WTC11 (cell line): ENCODE measurements at regions not wholly inside any gene's neighbourhood (a gene's known extent, or its start where the extent isn't known, plus 50 kb on each side); places are given as distances from the start of the nearest gene placed in this dataset.

Experiments used
- ATAC-seq: fragments of 200-7000 bp; cut with Tn5 transposase; 2 replicates; pipeline ENCODE4 v1.10.0; 2021; ENCODE audit warnings: mild to moderate bottlenecking, moderate library complexity
- CTCF ChIA-PET: fragments of 300-600 bp; sonication (Branson Sonifier 250); formaldehyde crosslinking; loops from one replicate; lab custom pipeline; 2021; ENCODE audit warnings: antibody characterized with exemption; lab: Charles Lee
- POLR2A ChIA-PET: fragments of 350-600 bp; sonication (Branson Sonifier 250); formaldehyde crosslinking; loops from one replicate; lab custom pipeline; 2021; ENCODE audit warnings: antibody characterized with exemption; lab: Charles Lee
- DNase-seq: peaks from one replicate; pipeline ENCODE4 v3.0.0; 2021; ENCODE audit warnings: low spot score
- H3K27ac Mint-ChIP-seq: 2 replicates; pipeline ENCODE4 v1.8.0; 2021; ENCODE audit warnings: mixed read lengths
- H3K27me3 Mint-ChIP-seq: 2 replicates; pipeline ENCODE4 v1.8.0; 2021; ENCODE audit warnings: low read depth, mild to moderate bottlenecking, moderate library complexity, mixed read lengths
- H3K36me3 Mint-ChIP-seq: 2 replicates; pipeline ENCODE4 v1.8.0; 2021; ENCODE audit warnings: mixed read lengths
- H3K4me1 Mint-ChIP-seq: 2 replicates; pipeline ENCODE4 v1.8.0; 2022; ENCODE audit warnings: mixed read lengths
- H3K4me3 Mint-ChIP-seq: 2 replicates; pipeline ENCODE4 v1.8.0; 2021; ENCODE audit warnings: mild to moderate bottlenecking, moderate library complexity, mixed read lengths
- H3K9me3 Mint-ChIP-seq: 2 replicates; pipeline ENCODE4 v1.8.0; 2021; ENCODE audit warnings: mixed read lengths
- ATF2 ChIP-seq: sonication (generic); formaldehyde crosslinking; IDR thresholded peaks from 2 replicates; pipeline ENCODE4 v1.8.1; 2022; ENCODE audit warnings: low read depth, missing genetic modification reagents, borderline replicate concordance
- CTCF ChIP-seq: fragments of 200-600 bp; IDR thresholded peaks from 2 replicates; pipeline ENCODE4 v1.8.0; 2022; ENCODE audit warnings: antibody characterized with exemption
- FOXJ3 ChIP-seq: sonication (generic); formaldehyde crosslinking; IDR thresholded peaks from 2 replicates; pipeline ENCODE4 v1.9.0; 2021; ENCODE audit warnings: missing genetic modification reagents, mild to moderate bottlenecking, borderline replicate concordance
- GTF2I ChIP-seq: fragments of 250-450 bp; sonication (Bioruptor Pico); conservative IDR thresholded peaks from 2 replicates; pipeline ENCODE4 v1.4.0; 2021; ENCODE audit warnings: mild to moderate bottlenecking
- JUN ChIP-seq: sonication (generic); formaldehyde crosslinking; IDR thresholded peaks from 2 replicates; pipeline ENCODE4 v1.8.0; 2023; ENCODE audit warnings: mild to moderate bottlenecking, missing genetic modification reagents
- MAX ChIP-seq: sonication (generic); formaldehyde crosslinking; IDR thresholded peaks from 2 replicates; pipeline ENCODE4 v1.8.0; 2022; ENCODE audit warnings: mild to moderate bottlenecking, missing genetic modification reagents
- NFATC4 ChIP-seq: fragments of 250-450 bp; sonication (Bioruptor Pico); IDR thresholded peaks from 2 replicates; pipeline ENCODE4 v1.9.0; 2021; ENCODE audit warnings: mild to moderate bottlenecking
- NFE2L1 ChIP-seq: sonication (generic); formaldehyde crosslinking; IDR thresholded peaks from 2 replicates; pipeline ENCODE4 v1.8.1; 2023; ENCODE audit warnings: missing genetic modification reagents
- NR1H2 ChIP-seq: sonication (generic); formaldehyde crosslinking; IDR thresholded peaks from 2 replicates; pipeline ENCODE4 v1.9.0; 2021; ENCODE audit warnings: mild to moderate bottlenecking, moderate library complexity, missing genetic modification reagents
- NR2C2 ChIP-seq: sonication (generic); formaldehyde crosslinking; IDR thresholded peaks from 2 replicates; pipeline ENCODE4 v1.8.0; 2022; ENCODE audit warnings: mild to moderate bottlenecking, missing genetic modification reagents
- NR3C1 ChIP-seq: sonication (generic); formaldehyde crosslinking; conservative IDR thresholded peaks from 2 replicates; pipeline ENCODE4 v1.8.1; 2023; ENCODE audit warnings: low read depth, mild to moderate bottlenecking, missing genetic modification reagents
- SMAD4 ChIP-seq: sonication (generic); formaldehyde crosslinking; IDR thresholded peaks from 2 replicates; pipeline ENCODE4 v1.8.0; 2022; ENCODE audit warnings: mild to moderate bottlenecking, missing genetic modification reagents
- ZNF219 ChIP-seq: sonication (generic); formaldehyde crosslinking; IDR thresholded peaks from 2 replicates; pipeline ENCODE4 v1.8.0; 2023; ENCODE audit warnings: missing genetic modification reagents, mild to moderate bottlenecking, borderline replicate concordance
- ZNF281 ChIP-seq: sonication (generic); formaldehyde crosslinking; IDR thresholded peaks from 2 replicates; pipeline ENCODE4 v1.8.0; 2023; ENCODE audit warnings: mild to moderate bottlenecking, missing genetic modification reagents
- ZNF416 ChIP-seq: fragments of 250-450 bp; sonication (Bioruptor Pico); IDR thresholded peaks from 2 replicates; pipeline ENCODE4 v1.9.0; 2021; ENCODE audit warnings: mild to moderate bottlenecking, inconsistent platforms
- TF ChIP-seq, protein P1 (sequence below): sonication (generic); formaldehyde crosslinking; IDR thresholded peaks from 2 replicates; pipeline ENCODE4 v1.8.1; 2022; ENCODE audit warnings: low read depth, mild to moderate bottlenecking, moderate library complexity, missing genetic modification reagents, borderline replicate concordance

DNA sequence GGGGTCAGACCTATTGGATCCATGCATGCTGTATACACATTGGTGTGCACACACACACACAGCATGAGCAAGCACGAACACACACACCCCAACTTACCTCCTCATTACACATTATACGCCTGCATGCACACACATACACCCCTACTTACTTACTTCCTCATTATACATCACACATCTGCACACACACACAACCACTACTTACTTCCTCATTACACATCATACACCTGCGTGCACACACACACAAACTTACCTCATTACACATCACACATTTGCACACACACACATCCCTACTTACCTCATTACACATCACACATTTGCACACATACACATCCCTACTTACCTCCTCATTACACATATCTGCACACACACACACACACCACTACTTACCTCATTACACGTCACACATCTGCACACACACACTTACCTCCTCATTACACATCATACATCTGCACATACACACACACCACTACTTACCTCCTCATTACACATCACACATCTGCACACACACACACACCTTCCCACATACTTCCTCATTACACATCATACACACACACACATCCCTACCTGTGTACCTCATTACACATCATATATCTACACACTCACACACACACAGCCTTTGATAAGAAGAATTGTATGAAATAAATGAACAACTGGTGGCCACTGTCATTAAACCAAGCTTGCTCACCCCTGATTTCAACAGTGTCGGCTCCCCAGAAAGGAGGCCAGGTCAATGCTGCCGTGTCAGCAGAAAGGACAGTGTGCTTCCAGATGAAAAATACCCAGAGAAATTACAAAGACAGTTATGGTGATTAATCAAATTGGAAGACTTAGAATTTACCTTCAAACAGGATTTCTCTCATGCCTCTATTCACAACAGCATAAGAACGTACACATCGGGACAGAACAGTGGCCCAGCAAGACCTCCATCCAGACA is 117.8 kb downstream of the SETD4 start (continued):
- TF ChIP-seq ZNF281 (CRISPR knock-in tag) = no peak
- TF ChIP-seq, all 79 proteins: peak for 0

GRCh38 chr21:35940074-35940927 is 120.0 kb downstream of the SETD4 start:
- H3K27me3 Mint-ChIP-seq = no peaks in the 10 kb centered on the region
- H3K27ac Mint-ChIP-seq = no peak overlapping the region
- ChIA-PET CTCF (interaction anchor here (0.6 to 1.2 kb wide), 4 partner anchors 53 to 1195 kb away, joined by 3 to 4 read pairs (median 3); no protein-coding TSS in a partner anchor), POLR2A (no interaction called here)
- H3K36me3 Mint-ChIP-seq = no peaks in the 10 kb centered on the region
- peaks cover 7% of the 10 kb centered on the region for H3K4me1 Mint-ChIP-seq
- DNase-seq = peak; percentile 24
- peak; percentile 96 for ATAC-seq
- no peaks in the 10 kb centered on the region for H3K9me3 Mint-ChIP-seq
- H3K4me3 Mint-ChIP-seq = no peak overlapping the region
- TF ChIP-seq NR3C1 (CRISPR knock-in tag) (no peak), SMAD4 (CRISPR knock-in tag) (no peak), ZNF281 (CRISPR knock-in tag) (no peak)

- H3K4me1 Mint-ChIP-seq = peaks cover 7% of the 10 kb centered on the region
- ChIA-PET CTCF (interaction anchor here (0.9 kb wide), 1 partner anchor 1050 kb away, joined by 3 read pairs; no protein-coding TSS in a partner anchor), POLR2A (no interaction called here)
- H3K9me3 Mint-ChIP-seq = no peaks in the 10 kb centered on the region
- no peak overlapping the region for H3K27ac Mint-ChIP-seq
- ATAC-seq (no peak), DNase-seq (no peak)
- H3K27me3 Mint-ChIP-seq = no peaks in the 10 kb centered on the region
- no peaks in the 10 kb centered on the region for H3K36me3 Mint-ChIP-seq
- no peak overlapping the region for H3K4me3 Mint-ChIP-seq
- TF ChIP-seq ZNF281 (CRISPR knock-in tag) (no peak), ZNF416 (CRISPR knock-in tag) (no peak), NR2C2 (CRISPR knock-in tag) (no peak), JUN (no peak), FOXJ3 (CRISPR knock-in tag) (no peak), GTF2I (CRISPR knock-in tag) (no peak), MAX (CRISPR knock-in tag) (no peak), CTCF (no peak), NFATC4 (CRISPR knock-in tag) (no peak), NFE2L1 (no peak), ATF2 (CRISPR knock-in tag) (no peak), NR1H2 (CRISPR knock-in tag) (no peak), ZNF219 (CRISPR knock-in tag) (no peak)
- TF ChIP-seq, protein P1, sequence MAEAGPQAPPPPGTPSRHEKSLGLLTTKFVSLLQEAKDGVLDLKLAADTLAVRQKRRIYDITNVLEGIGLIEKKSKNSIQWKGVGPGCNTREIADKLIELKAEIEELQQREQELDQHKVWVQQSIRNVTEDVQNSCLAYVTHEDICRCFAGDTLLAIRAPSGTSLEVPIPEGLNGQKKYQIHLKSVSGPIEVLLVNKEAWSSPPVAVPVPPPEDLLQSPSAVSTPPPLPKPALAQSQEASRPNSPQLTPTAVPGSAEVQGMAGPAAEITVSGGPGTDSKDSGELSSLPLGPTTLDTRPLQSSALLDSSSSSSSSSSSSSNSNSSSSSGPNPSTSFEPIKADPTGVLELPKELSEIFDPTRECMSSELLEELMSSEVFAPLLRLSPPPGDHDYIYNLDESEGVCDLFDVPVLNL (CRISPR knock-in tag) = no peak
These were observed 121.9 kb downstream of the SETD4 start for GRCh38 chr21:35938446-35938845.
